ENCODE measurements at regions not wholly inside any gene's neighbourhood (a gene's known extent, or its start where the extent isn't known, plus 50 kb on each side); places are given as distances from the start of the nearest gene placed in this dataset.

GRCh38 chr2:122867941-122868340 lies 1112.5 kb downstream of the TSN start:
- TF ChIP-seq EZH2phosphoT487 (IDR thresholded peaks at IDR 0.05; ENCODE audit: insufficient read depth, low read depth) (no peak), EZH2 (IDR thresholded peaks at IDR 0.05; ENCODE audit: insufficient read depth, poor library complexity, severe bottlenecking) (no peak)
